Bronchial epithelial cell (primary cell): ENCODE measurements at regions not wholly inside any gene's neighbourhood (a gene's known extent, or its start where the extent isn't known, plus 50 kb on each side); places are given as distances from the start of the nearest gene placed in this dataset.

ENCODE experiments used
- DNase-seq: peaks from one replicate; pipeline ENCODE4 v3.0.0-alpha.2; 2010; ENCODE audit warnings: low read depth
- FAIRE-seq: peaks from 2 replicates; lab custom pipeline; 2011; peaks lifted over from hg19 to GRCh38; lab: Jason Lieb, UNC
- H3K27me3 ChIP-seq: 2 replicates; pipeline ENCODE4 v1.5.1; 2011; ENCODE audit warnings: low read length; ENCODE audit not compliant: control insufficient read depth, insufficient read depth
- H3K36me3 ChIP-seq: 2 replicates; pipeline ENCODE4 v1.5.1; 2011; ENCODE audit warnings: low read length; ENCODE audit not compliant: control insufficient read depth, insufficient read depth
- H3K4me3 ChIP-seq: 2 replicates; pipeline ENCODE4 v1.5.1; 2011; ENCODE audit warnings: mild to moderate bottlenecking, low read depth, low read length, control low read depth
- CTCF ChIP-seq: IDR thresholded peaks from 2 replicates; pipeline ENCODE4 v1.5.1; 2011; ENCODE audit warnings: mild to moderate bottlenecking, moderate library complexity, low read length, control low read depth, inconsistent platforms; ENCODE audit not compliant: insufficient read depth, severe bottlenecking

GRCh38 chr6:103153016-103153415 is 1706.7 kb downstream of the HACE1 start:
- no peaks in the 10 kb centered on the region for H3K36me3 ChIP-seq
- FAIRE-seq (no peak), DNase-seq (no peak)
- no peaks in the 10 kb centered on the region for H3K27me3 ChIP-seq
- H3K4me3 ChIP-seq, result no peak overlapping the region
- no peak for TF ChIP-seq CTCF

GRCh38 chr6:103142902-103143301 is 1716.8 kb downstream of the HACE1 start:
- Histone ChIP-seq H3K4me3 (no peak overlapping the region), H3K27me3 (no peaks in the 10 kb centered on the region), H3K36me3 (no peaks in the 10 kb centered on the region)
- FAIRE-seq (no peak), DNase-seq (no peak)
- TF ChIP-seq CTCF, result no peak

GRCh38 chr6:103140308-103141027 is 1719.3 kb downstream of the HACE1 start:
- H3K4me3 ChIP-seq, result no peak overlapping the region
- no peaks in the 10 kb centered on the region for H3K36me3 ChIP-seq
- FAIRE-seq (no peak), DNase-seq (no peak)
- TF ChIP-seq CTCF, result no peak
- no peaks in the 10 kb centered on the region for H3K27me3 ChIP-seq

- no peak overlapping the region for H3K4me3 ChIP-seq
- H3K36me3 ChIP-seq, result no peaks in the 10 kb centered on the region
- H3K27me3 ChIP-seq, result no peaks in the 10 kb centered on the region
- DNase-seq, result no peak
- FAIRE-seq, result no peak
- no peak for TF ChIP-seq CTCF
These were observed 1720.3 kb downstream of the HACE1 start for GRCh38 chr6:103139377-103139776.

- FAIRE-seq, result no peak
- TF ChIP-seq CTCF, result no peak
- Histone ChIP-seq H3K4me3 (no peak overlapping the region), H3K27me3 (no peaks in the 10 kb centered on the region), H3K36me3 (no peaks in the 10 kb centered on the region)
- DNase-seq, result no peak
These were observed 1731.0 kb downstream of the GRIK2 start for GRCh38 chr6:103124471-103124870.
